ENCODE measurements at regions not wholly inside any gene's neighbourhood (a gene's known extent, or its start where the extent isn't known, plus 50 kb on each side); places are given as distances from the start of the nearest gene placed in this dataset.

DNA sequence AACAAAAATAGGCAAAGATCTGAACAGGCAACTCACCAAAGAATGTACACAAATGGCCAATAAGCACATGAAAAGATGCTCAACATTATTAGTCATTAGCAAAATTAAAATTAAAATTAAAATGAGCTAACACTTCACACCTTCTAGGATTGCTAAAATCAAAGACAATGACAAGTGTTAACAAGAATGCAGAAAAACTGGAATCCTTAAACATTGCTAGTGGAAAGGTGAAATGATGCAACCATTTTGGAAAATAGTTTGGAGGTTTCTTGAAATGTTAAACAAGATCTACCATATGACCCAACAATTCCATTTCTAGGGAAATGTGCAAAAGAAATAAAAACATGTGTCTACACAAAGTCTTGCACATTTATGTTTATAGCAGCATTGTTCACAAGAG lies 75.5 kb upstream of the DST start:
- TF ChIP-seq POLR2A (IDR thresholded peaks at IDR 0.05; ENCODE audit: low read depth) (no peak), POLR2AphosphoS5 (IDR thresholded peaks at IDR 0.05) (no peak)
- TF ChIP-seq, protein P1, sequence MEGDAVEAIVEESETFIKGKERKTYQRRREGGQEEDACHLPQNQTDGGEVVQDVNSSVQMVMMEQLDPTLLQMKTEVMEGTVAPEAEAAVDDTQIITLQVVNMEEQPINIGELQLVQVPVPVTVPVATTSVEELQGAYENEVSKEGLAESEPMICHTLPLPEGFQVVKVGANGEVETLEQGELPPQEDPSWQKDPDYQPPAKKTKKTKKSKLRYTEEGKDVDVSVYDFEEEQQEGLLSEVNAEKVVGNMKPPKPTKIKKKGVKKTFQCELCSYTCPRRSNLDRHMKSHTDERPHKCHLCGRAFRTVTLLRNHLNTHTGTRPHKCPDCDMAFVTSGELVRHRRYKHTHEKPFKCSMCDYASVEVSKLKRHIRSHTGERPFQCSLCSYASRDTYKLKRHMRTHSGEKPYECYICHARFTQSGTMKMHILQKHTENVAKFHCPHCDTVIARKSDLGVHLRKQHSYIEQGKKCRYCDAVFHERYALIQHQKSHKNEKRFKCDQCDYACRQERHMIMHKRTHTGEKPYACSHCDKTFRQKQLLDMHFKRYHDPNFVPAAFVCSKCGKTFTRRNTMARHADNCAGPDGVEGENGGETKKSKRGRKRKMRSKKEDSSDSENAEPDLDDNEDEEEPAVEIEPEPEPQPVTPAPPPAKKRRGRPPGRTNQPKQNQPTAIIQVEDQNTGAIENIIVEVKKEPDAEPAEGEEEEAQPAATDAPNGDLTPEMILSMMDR (IDR thresholded peaks at IDR 0.05): no peak
